SU-DHL-6 (cell line): ENCODE measurements at regions not wholly inside any gene's neighbourhood (a gene's known extent, or its start where the extent isn't known, plus 50 kb on each side); places are given as distances from the start of the nearest gene placed in this dataset.

ENCODE experiments used
- H2AFZ ChIP-seq: fragments of 200-600 bp; sonication (generic); 2 replicates; pipeline ENCODE4 v1.6.1; 2014; ENCODE audit warnings: low read depth, mild to moderate bottlenecking, moderate library complexity, mixed read lengths, antibody characterized with exemption, low read length; ENCODE audit not compliant: severe bottlenecking
- H3F3A ChIP-seq: fragments of 200-600 bp; shearing (Covaris generic); 2 replicates; pipeline ENCODE4 v1.6.0; 2016; ENCODE audit warnings: antibody characterized with exemption, mild to moderate bottlenecking; ENCODE audit not compliant: insufficient read depth
- H3K27ac ChIP-seq: fragments of 200-600 bp; sonication (generic); 2 replicates; pipeline ENCODE4 v1.5.1; 2016; ENCODE audit warnings: low read depth, mild to moderate bottlenecking, low read length, moderate library complexity, mixed read lengths
- H3K27me3 ChIP-seq: fragments of 200-600 bp; sonication (generic), shearing (Covaris generic); 2 replicates; pipeline ENCODE4 v1.6.0; 2014; ENCODE audit warnings: mild to moderate bottlenecking, low read length
- H3K36me3 ChIP-seq: fragments of 200-600 bp; sonication (generic); 2 replicates; pipeline ENCODE4 v1.6.1; 2014; ENCODE audit warnings: mild to moderate bottlenecking, low read length, mixed read lengths
- H3K4me2 ChIP-seq: fragments of 300-600, 200-600 bp; shearing (Covaris generic), sonication (generic); 2 replicates; pipeline ENCODE4 v1.6.0; 2014; ENCODE audit warnings: low read length, low read depth, mild to moderate bottlenecking; ENCODE audit not compliant: poor library complexity, severe bottlenecking
- H3K4me3 ChIP-seq: fragments of 200-600 bp; sonication (generic); 2 replicates; pipeline ENCODE4 v1.5.1; 2014; ENCODE audit warnings: antibody characterized with exemption, low read length, mild to moderate bottlenecking, mixed read lengths; ENCODE audit not compliant: insufficient read depth, poor library complexity, severe bottlenecking
- H3K79me2 ChIP-seq: fragments of 200-600 bp; sonication (generic); 2 replicates; pipeline ENCODE4 v1.6.1; 2014; ENCODE audit warnings: mild to moderate bottlenecking, low read length, moderate library complexity; ENCODE audit not compliant: insufficient read depth
- H3K9ac ChIP-seq: fragments of 200-600 bp; sonication (generic); 2 replicates; pipeline ENCODE4 v1.7.0; 2014; ENCODE audit warnings: mild to moderate bottlenecking, low read length
- H3K9me2 ChIP-seq: fragments of 200-600 bp; sonication (generic); replicated peaks from 2 replicates; pipeline ENCODE4 v1.6.1; 2014; ENCODE audit warnings: low read length; ENCODE audit not compliant: insufficient read depth
- H3K9me3 ChIP-seq: fragments of 200-600 bp; sonication (generic); 2 replicates; pipeline ENCODE4 v1.6.1; 2014; ENCODE audit warnings: low read length, mixed read lengths; ENCODE audit not compliant: insufficient read depth
- H4K20me1 ChIP-seq: fragments of 200-600 bp; sonication (generic); 2 replicates; pipeline ENCODE4 v1.6.1; 2014; ENCODE audit warnings: low read depth, mild to moderate bottlenecking, antibody characterized with exemption, low read length, moderate library complexity, mixed read lengths
- CTCF ChIP-seq: fragments of 200-600 bp; sonication (generic); IDR thresholded peaks from one replicate; pipeline ENCODE4 v1.5.1; 2017; ENCODE audit warnings: antibody characterized with exemption, mild to moderate bottlenecking, low read length, moderate library complexity; ENCODE audit not compliant: insufficient read depth, poor library complexity, severe bottlenecking
- EZH2phosphoT487 ChIP-seq: fragments of 200-600 bp; sonication (generic), shearing (Covaris generic); conservative IDR thresholded peaks from 2 replicates; pipeline ENCODE4 v1.6.1; 2018; ENCODE audit warnings: mild to moderate bottlenecking, antibody characterized with exemption, low read length, moderate library complexity, mixed read lengths

- H3K79me2 ChIP-seq, result no peaks in the 10 kb centered on the region
- H3K36me3 ChIP-seq, result no peaks in the 10 kb centered on the region
- no peak overlapping the region for H3K4me3 ChIP-seq
- no peaks in the 10 kb centered on the region for H3F3A ChIP-seq
- no peaks in the 10 kb centered on the region for H4K20me1 ChIP-seq
- H3K9me2 ChIP-seq, result no peaks in the 10 kb centered on the region
- H3K27me3 ChIP-seq, result no peaks in the 10 kb centered on the region
- TF ChIP-seq EZH2phosphoT487, result no peak
- H3K27ac ChIP-seq, result no peak overlapping the region
- peak overlapping the region; percentile 14 for H3K4me2 ChIP-seq
- no peaks in the 10 kb centered on the region for H3K9me3 ChIP-seq
- H3K9ac ChIP-seq, result no peak overlapping the region
- H2AFZ ChIP-seq, result peak overlapping the region; percentile 85
These were observed 367.6 kb upstream of the CDH9 start for GRCh38 chr5:27406020-27406419.

- Histone ChIP-seq H3K27ac (no peak overlapping the region), H4K20me1 (no peaks in the 10 kb centered on the region), H3K27me3 (no peaks in the 10 kb centered on the region), H3K4me2 (peak overlapping the region; percentile 62), H2AFZ (peak overlapping the region; percentile 93), H3K9me2 (no peaks in the 10 kb centered on the region), H3K79me2 (no peaks in the 10 kb centered on the region), H3K9me3 (peaks cover 5% of the 10 kb centered on the region; the same call in 1 of the 2 replicates), H3F3A (no peaks in the 10 kb centered on the region), H3K9ac (no peak overlapping the region), H3K4me3 (peak overlapping the region; percentile 38), H3K36me3 (no peaks in the 10 kb centered on the region)
- no peak for TF ChIP-seq EZH2phosphoT487
- no peak for TF ChIP-seq CTCF
These were observed 365.0 kb upstream of the CDH9 start for GRCh38 chr5:27403243-27403882.

- peak overlapping the region; percentile 93 for H2AFZ ChIP-seq
- H3K9ac ChIP-seq, result no peak overlapping the region
- H3K4me3 ChIP-seq, result peak overlapping the region; percentile 38
- peak overlapping the region; percentile 62 for H3K4me2 ChIP-seq
- no peaks in the 10 kb centered on the region for H3K27me3 ChIP-seq
- H3K9me2 ChIP-seq, result no peaks in the 10 kb centered on the region
- H3K9me3 ChIP-seq, result peaks cover 5% of the 10 kb centered on the region; the same call in 1 of the 2 replicates
- H3K27ac ChIP-seq, result no peak overlapping the region
- TF ChIP-seq EZH2phosphoT487 (no peak), CTCF (no peak)
- H4K20me1 ChIP-seq, result no peaks in the 10 kb centered on the region
- H3K79me2 ChIP-seq, result no peaks in the 10 kb centered on the region
- no peaks in the 10 kb centered on the region for H3K36me3 ChIP-seq
- H3F3A ChIP-seq, result no peaks in the 10 kb centered on the region
These were observed 364.4 kb upstream of the CDH9 start for GRCh38 chr5:27402828-27403227.

- H3F3A ChIP-seq, result no peaks in the 10 kb centered on the region
- no peaks in the 10 kb centered on the region for H4K20me1 ChIP-seq
- no peak overlapping the region for H3K4me3 ChIP-seq
- no peaks in the 10 kb centered on the region for H3K36me3 ChIP-seq
- H3K27ac ChIP-seq, result no peak overlapping the region
- H3K9ac ChIP-seq, result no peak overlapping the region
- no peaks in the 10 kb centered on the region for H3K79me2 ChIP-seq
- no peak for TF ChIP-seq EZH2phosphoT487
- H3K27me3 ChIP-seq, result no peaks in the 10 kb centered on the region
- peaks cover 5% of the 10 kb centered on the region; the same call in 1 of the 2 replicates for H3K9me3 ChIP-seq
- no peak overlapping the region for H2AFZ ChIP-seq
- H3K4me2 ChIP-seq, result no peak overlapping the region
- H3K9me2 ChIP-seq, result no peaks in the 10 kb centered on the region
These were observed 358.6 kb upstream of the CDH9 start for GRCh38 chr5:27396998-27397397.
